Kidney (tissue), 13 donors: ENCODE measurements at regions not wholly inside any gene's neighbourhood (a gene's known extent, or its start where the extent isn't known, plus 50 kb on each side); places are given as distances from the start of the nearest gene placed in this dataset.
A peak's percentile ranks its signal among the peaks of the same experiment; 100 is the strongest.
"Not testable (repeated sequence)": the region's sequence is repeated elsewhere in the genome, so short reads cannot be mapped to it uniquely, and the experiment has no call there.

Experiments
- DNase-seq, 5 donors: peaks; one replicate each; pipeline ENCODE4 v3.0.0-alpha.2; 2013 to 2020
- FAIRE-seq: peaks from 2 replicates; lab custom pipeline; 2012; peaks lifted over from hg19 to GRCh38; lab: Jason Lieb, UNC
- H3K27ac ChIP-seq, 2 donors: one replicate each; pipeline ENCODE4 v1.7.0; 2013; ENCODE audit warnings: low read depth in 2 of 2, low read length in 2 of 2, inconsistent platforms in 1 of 2
- H3K27me3 ChIP-seq: one replicate; pipeline ENCODE4 v1.7.1; 2013; ENCODE audit warnings: low read length, inconsistent platforms; ENCODE audit not compliant: control insufficient read depth, insufficient read depth
- H3K36me3 ChIP-seq, 3 donors: one replicate each; pipeline versions ENCODE4 v1.7.0 to v1.7.1; 2013; ENCODE audit warnings: low read length in 3 of 3, control low read depth in 1 of 3, inconsistent platforms in 1 of 3; ENCODE audit not compliant: insufficient read depth in 3 of 3, control insufficient read depth in 2 of 3
- H3K4me1 ChIP-seq, 3 donors: one replicate each; pipeline versions ENCODE4 v1.7.0 to v1.7.1; 2013; ENCODE audit warnings: low read length in 3 of 3, inconsistent platforms in 1 of 3, low read depth in 1 of 3; ENCODE audit not compliant: control insufficient read depth in 2 of 3, insufficient read depth in 2 of 3
- H3K4me3 ChIP-seq, 3 donors: one replicate each; pipeline versions ENCODE4 v1.7.0 to v1.8.1; 2013; ENCODE audit warnings: low read length in 3 of 3, control low read depth in 1 of 3, inconsistent platforms in 1 of 3
- H3K9ac ChIP-seq, 3 donors: one replicate each; pipeline versions ENCODE4 v1.7.0 to v1.7.1; 2013; ENCODE audit warnings: low read length in 3 of 3, control low read depth in 1 of 3, inconsistent platforms in 1 of 3
- H3K9me3 ChIP-seq, 3 donors: one replicate each; pipeline versions ENCODE4 v1.7.0 to v1.7.1; 2013; ENCODE audit warnings: low read length in 3 of 3, control low read depth in 1 of 3, inconsistent platforms in 1 of 3; ENCODE audit not compliant: control insufficient read depth in 2 of 3, insufficient read depth in 1 of 3
- intact Hi-C: fragments of 100-400 bp; cut with DNase I; formaldehyde crosslinking; loops from one replicate; pipeline ENCODE4 v1.11.1; 2022
- TF ChIP-seq, protein P1 (sequence below): IDR thresholded peaks from 3 replicates; pipeline ENCODE4 v1.5.1; 2012; ENCODE audit warnings: mild to moderate bottlenecking, moderate library complexity, borderline replicate concordance; ENCODE audit not compliant: insufficient read depth; ENCODE audit errors: extremely low read depth
- donor health status: control.
- donor health status: control.
- donor health status: control.
- donor health status: control.
- donor health status: control.
- donor health status: DM: yes; HTN: yes; CAD: no.
- donor health status: Normal renal cell carcinoma (clear cell type).

DNA sequence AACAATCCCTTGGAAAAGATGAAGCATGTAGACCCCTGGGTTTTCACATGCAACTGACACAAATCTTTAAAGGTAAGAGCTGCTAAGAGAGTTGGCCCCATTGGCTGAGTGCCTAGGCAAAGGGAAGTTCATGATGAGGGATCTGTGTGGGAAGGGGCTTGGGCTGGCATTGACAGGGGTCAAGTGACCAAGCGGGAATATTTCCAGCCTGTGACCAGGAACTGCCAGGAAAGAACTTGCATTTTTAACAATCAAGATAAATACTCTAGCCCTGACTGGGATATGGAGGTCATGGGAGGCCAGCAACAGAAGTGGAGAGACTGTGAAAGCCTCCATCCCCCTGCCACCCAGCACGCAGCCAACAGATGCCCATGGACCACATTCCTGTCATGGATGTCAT lies 361.1 kb upstream of the ATP10A start:
- TF ChIP-seq, protein P1, sequence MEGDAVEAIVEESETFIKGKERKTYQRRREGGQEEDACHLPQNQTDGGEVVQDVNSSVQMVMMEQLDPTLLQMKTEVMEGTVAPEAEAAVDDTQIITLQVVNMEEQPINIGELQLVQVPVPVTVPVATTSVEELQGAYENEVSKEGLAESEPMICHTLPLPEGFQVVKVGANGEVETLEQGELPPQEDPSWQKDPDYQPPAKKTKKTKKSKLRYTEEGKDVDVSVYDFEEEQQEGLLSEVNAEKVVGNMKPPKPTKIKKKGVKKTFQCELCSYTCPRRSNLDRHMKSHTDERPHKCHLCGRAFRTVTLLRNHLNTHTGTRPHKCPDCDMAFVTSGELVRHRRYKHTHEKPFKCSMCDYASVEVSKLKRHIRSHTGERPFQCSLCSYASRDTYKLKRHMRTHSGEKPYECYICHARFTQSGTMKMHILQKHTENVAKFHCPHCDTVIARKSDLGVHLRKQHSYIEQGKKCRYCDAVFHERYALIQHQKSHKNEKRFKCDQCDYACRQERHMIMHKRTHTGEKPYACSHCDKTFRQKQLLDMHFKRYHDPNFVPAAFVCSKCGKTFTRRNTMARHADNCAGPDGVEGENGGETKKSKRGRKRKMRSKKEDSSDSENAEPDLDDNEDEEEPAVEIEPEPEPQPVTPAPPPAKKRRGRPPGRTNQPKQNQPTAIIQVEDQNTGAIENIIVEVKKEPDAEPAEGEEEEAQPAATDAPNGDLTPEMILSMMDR = no peak
- H3K4me1 ChIP-seq = no peaks in the 10 kb centered on the region
- no peaks in the 10 kb centered on the region for H3K9me3 ChIP-seq
- H3K27ac ChIP-seq = no peak overlapping the region
- DNase-seq = no peak
- no peaks in the 10 kb centered on the region for H3K27me3 ChIP-seq
- intact Hi-C loops = no loop called here
- no peaks in the 10 kb centered on the region for H3K36me3 ChIP-seq
- H3K9ac ChIP-seq = no peak overlapping the region
- FAIRE-seq = no peak
- no peak overlapping the region for H3K4me3 ChIP-seq

DNA sequence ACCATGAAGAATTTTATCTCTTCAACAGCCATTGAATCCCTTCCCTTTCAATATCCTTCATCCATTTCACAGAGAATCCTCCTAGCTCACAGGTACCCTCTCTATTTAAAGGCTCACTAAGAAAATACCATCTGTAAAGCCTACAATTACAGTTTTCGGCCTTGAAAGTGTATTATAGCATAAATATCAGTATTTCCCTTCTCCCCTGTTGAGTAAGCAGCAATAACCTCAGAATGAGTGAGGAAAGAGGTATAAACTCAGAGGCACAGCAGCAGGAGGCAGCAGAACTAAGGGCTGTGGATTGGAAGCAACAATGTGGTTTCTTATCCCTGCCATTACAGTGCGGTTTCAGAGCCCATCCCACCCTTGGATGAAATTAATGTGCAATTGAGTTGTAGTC lies 360.6 kb upstream of the ATP10A start:
- H3K4me3 ChIP-seq = no peak overlapping the region
- no peak overlapping the region for H3K9ac ChIP-seq
- no peak overlapping the region for H3K27ac ChIP-seq
- H3K4me1 ChIP-seq = no peaks in the 10 kb centered on the region
- TF ChIP-seq, protein P1 = no peak
- H3K27me3 ChIP-seq = no peaks in the 10 kb centered on the region
- no peak for DNase-seq
- no peak for FAIRE-seq
- intact Hi-C loops = no loop called here
- H3K9me3 ChIP-seq = no peaks in the 10 kb centered on the region
- no peaks in the 10 kb centered on the region for H3K36me3 ChIP-seq

- no peak for FAIRE-seq
Observed at GRCh38 chr15:26222781-26223180, 359.7 kb upstream of the ATP10A start.

GRCh38 chr15:26217043-26217442 lies 353.9 kb upstream of the ATP10A start:
- H3K27me3 ChIP-seq, intact Hi-C loops, DNase-seq, H3K36me3 ChIP-seq, FAIRE-seq, H3K4me1 ChIP-seq, H3K9me3 ChIP-seq, H3K27ac ChIP-seq, H3K4me3 ChIP-seq, H3K9ac ChIP-seq: not testable (repeated sequence)

More at GRCh38 chr15:26222781-26223180, 359.7 kb upstream of the ATP10A start:
- no peak overlapping the region for H3K27ac ChIP-seq
- H3K9ac ChIP-seq = no peak overlapping the region
- H3K4me3 ChIP-seq = no peak overlapping the region
- TF ChIP-seq, protein P1 = no peak
- intact Hi-C loops = no loop called here
- H3K9me3 ChIP-seq = no peaks in the 10 kb centered on the region
- no peaks in the 10 kb centered on the region for H3K4me1 ChIP-seq
- H3K36me3 ChIP-seq = no peaks in the 10 kb centered on the region
- no peaks in the 10 kb centered on the region for H3K27me3 ChIP-seq
- peak in 2 of 5 donors; percentile 13 to 24 for DNase-seq
